ENCODE measurements at regions not wholly inside any gene's neighbourhood (a gene's known extent, or its start where the extent isn't known, plus 50 kb on each side); places are given as distances from the start of the nearest gene placed in this dataset.
"Not testable (repeated sequence)": the region's sequence is repeated elsewhere in the genome, so short reads cannot be mapped to it uniquely, and the experiment has no call there.

DNA sequence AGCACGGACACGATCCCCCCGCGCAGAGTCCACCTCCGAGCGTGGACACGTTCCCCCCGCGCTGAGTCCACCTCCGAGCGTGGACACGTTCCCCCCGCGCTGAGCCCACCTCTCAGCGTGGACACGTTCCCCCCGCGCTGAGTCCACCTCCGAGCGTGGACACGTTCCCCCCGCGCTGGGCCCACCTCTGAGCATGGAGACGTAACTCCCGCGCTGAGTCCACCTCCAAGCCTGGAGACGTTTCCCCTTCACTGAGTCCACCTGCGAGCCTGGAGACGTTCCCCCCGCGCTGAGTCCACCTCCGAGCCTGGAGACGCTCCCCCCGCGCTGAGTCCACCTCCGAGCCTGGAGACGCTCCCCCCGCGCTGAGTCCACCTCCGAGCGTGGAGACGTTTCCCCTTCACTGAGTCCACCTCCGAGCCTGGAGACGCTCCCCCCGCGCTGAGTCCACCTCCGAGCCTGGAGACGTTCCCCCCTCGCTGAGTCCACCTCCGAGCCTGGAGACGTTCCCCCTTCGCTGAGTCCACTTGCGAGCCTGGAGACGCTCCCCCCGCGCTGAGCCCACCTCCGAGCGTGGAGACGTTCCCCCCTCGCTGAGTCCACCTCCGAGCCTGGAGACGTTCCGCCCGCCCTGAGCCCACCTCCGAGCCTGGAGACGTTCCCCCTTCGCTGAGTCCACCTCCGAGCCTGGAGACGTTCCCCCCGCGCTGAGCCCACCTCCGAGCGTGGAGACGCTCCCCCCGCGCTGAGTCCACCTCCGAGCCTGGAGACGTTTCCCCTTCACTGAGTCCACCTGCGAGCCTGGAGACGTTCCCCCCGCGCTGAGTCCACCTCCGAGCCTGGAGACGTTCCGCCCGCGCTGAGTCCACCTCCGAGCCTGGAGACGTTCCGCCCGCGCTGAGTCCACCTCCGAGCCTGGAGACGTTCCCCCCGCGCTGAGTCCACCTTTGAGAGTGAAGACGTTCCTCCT, 97.0 kb downstream of the SOX1 start:
- not testable (repeated sequence) for TF ChIP-seq EZH2 (IDR thresholded peaks at IDR 0.05; ENCODE audit: insufficient read depth, poor library complexity, severe bottlenecking); EZH2phosphoT487 (IDR thresholded peaks at IDR 0.05; ENCODE audit: insufficient read depth, low read depth)
